ENCODE measurements at regions not wholly inside any gene's neighbourhood (a gene's known extent, or its start where the extent isn't known, plus 50 kb on each side); places are given as distances from the start of the nearest gene placed in this dataset.

DNA sequence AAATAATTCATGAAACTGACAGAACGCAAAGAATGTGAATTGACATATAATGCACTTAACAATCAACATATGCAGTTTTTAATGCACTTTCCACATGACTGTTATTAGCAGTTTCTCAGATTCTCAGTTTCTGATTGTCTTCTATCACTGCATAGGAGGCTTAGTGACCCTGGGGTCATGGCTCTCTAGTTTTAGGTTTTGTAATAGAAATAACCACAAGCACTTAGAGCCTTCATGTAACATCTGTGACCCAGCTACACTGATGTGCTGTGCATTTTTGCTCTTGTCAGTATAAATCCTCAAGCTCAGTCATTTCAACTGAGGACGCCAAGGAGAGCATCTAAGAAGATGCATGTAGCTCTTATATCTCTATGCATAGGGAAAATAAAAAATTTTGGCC, 163.1 kb upstream of the IZUMO3 start:
- TF ChIP-seq, protein P1, sequence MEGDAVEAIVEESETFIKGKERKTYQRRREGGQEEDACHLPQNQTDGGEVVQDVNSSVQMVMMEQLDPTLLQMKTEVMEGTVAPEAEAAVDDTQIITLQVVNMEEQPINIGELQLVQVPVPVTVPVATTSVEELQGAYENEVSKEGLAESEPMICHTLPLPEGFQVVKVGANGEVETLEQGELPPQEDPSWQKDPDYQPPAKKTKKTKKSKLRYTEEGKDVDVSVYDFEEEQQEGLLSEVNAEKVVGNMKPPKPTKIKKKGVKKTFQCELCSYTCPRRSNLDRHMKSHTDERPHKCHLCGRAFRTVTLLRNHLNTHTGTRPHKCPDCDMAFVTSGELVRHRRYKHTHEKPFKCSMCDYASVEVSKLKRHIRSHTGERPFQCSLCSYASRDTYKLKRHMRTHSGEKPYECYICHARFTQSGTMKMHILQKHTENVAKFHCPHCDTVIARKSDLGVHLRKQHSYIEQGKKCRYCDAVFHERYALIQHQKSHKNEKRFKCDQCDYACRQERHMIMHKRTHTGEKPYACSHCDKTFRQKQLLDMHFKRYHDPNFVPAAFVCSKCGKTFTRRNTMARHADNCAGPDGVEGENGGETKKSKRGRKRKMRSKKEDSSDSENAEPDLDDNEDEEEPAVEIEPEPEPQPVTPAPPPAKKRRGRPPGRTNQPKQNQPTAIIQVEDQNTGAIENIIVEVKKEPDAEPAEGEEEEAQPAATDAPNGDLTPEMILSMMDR (conservative IDR thresholded peaks at IDR 0.05 in 1 of 2, IDR thresholded peaks at IDR 0.05 in 1 of 2; ENCODE audit: low read depth in 1 of 2, low read length in 2 of 2) = no peak
- TF ChIP-seq EZH2 (IDR thresholded peaks at IDR 0.05; ENCODE audit: low read length, missing control alignments) = no peak
